GM23248 (cell line): ENCODE measurements at regions not wholly inside any gene's neighbourhood (a gene's known extent, or its start where the extent isn't known, plus 50 kb on each side); places are given as distances from the start of the nearest gene placed in this dataset.

Experiments used
- EZH2 ChIP-seq: fragments of 200-600 bp; sonication (generic); IDR thresholded peaks from 2 replicates; pipeline ENCODE4 v1.6.1; 2018; ENCODE audit warnings: antibody characterized with exemption, mild to moderate bottlenecking; ENCODE audit not compliant: insufficient read depth, poor library complexity, severe bottlenecking
- EZH2phosphoT487 ChIP-seq: fragments of 200-600 bp; sonication (generic); IDR thresholded peaks from 2 replicates; pipeline ENCODE4 v1.6.1; 2018; ENCODE audit warnings: antibody characterized with exemption, moderate library complexity, mild to moderate bottlenecking, low read depth; ENCODE audit not compliant: insufficient read depth

- TF ChIP-seq EZH2phosphoT487 (no peak), EZH2 (no peak)
Measured at GRCh38 chr9:89873801-89874200, 269.0 kb downstream of the GADD45G start.
